WTC11 (cell line): ENCODE measurements at regions not wholly inside any gene's neighbourhood (a gene's known extent, or its start where the extent isn't known, plus 50 kb on each side); places are given as distances from the start of the nearest gene placed in this dataset.

ENCODE experiments used
- ATAC-seq: fragments of 200-7000 bp; cut with Tn5 transposase; 2 replicates; pipeline ENCODE4 v1.10.0; 2021; ENCODE audit warnings: mild to moderate bottlenecking, moderate library complexity
- CTCF ChIA-PET: fragments of 300-600 bp; sonication (Branson Sonifier 250); formaldehyde crosslinking; loops from one replicate; lab custom pipeline; 2021; ENCODE audit warnings: antibody characterized with exemption; lab: Charles Lee
- POLR2A ChIA-PET: fragments of 350-600 bp; sonication (Branson Sonifier 250); formaldehyde crosslinking; loops from one replicate; lab custom pipeline; 2021; ENCODE audit warnings: antibody characterized with exemption; lab: Charles Lee
- DNase-seq: peaks from one replicate; pipeline ENCODE4 v3.0.0; 2021; ENCODE audit warnings: low spot score
- H3K27ac Mint-ChIP-seq: 2 replicates; pipeline ENCODE4 v1.8.0; 2021; ENCODE audit warnings: mixed read lengths
- H3K27me3 Mint-ChIP-seq: 2 replicates; pipeline ENCODE4 v1.8.0; 2021; ENCODE audit warnings: low read depth, mild to moderate bottlenecking, moderate library complexity, mixed read lengths
- H3K36me3 Mint-ChIP-seq: 2 replicates; pipeline ENCODE4 v1.8.0; 2021; ENCODE audit warnings: mixed read lengths
- H3K4me1 Mint-ChIP-seq: 2 replicates; pipeline ENCODE4 v1.8.0; 2022; ENCODE audit warnings: mixed read lengths
- H3K4me3 Mint-ChIP-seq: 2 replicates; pipeline ENCODE4 v1.8.0; 2021; ENCODE audit warnings: mild to moderate bottlenecking, moderate library complexity, mixed read lengths
- H3K9me3 Mint-ChIP-seq: 2 replicates; pipeline ENCODE4 v1.8.0; 2021; ENCODE audit warnings: mixed read lengths
- CBFB ChIP-seq: sonication (generic); formaldehyde crosslinking; IDR thresholded peaks from 2 replicates; pipeline ENCODE4 v1.8.1; 2022; ENCODE audit warnings: mild to moderate bottlenecking, low read depth, missing genetic modification reagents
- E2F5 ChIP-seq: sonication (generic); formaldehyde crosslinking; IDR thresholded peaks from 2 replicates; pipeline ENCODE4 v1.8.1; 2022; ENCODE audit warnings: mild to moderate bottlenecking, moderate library complexity, missing genetic modification reagents
- ERG ChIP-seq: fragments of 250-450 bp; sonication (Bioruptor Pico); IDR thresholded peaks from 2 replicates; pipeline ENCODE4 v1.8.0; 2021; ENCODE audit warnings: mild to moderate bottlenecking
- FOXP1 ChIP-seq: sonication (generic); formaldehyde crosslinking; IDR thresholded peaks from 2 replicates; pipeline ENCODE4 v1.8.0; 2022; ENCODE audit warnings: missing genetic modification reagents, mild to moderate bottlenecking, moderate library complexity, borderline replicate concordance
- IRF2 ChIP-seq: sonication (generic); formaldehyde crosslinking; IDR thresholded peaks from 2 replicates; pipeline ENCODE4 v1.8.0; 2022; ENCODE audit warnings: low read depth, missing genetic modification reagents, borderline replicate concordance
- MAX ChIP-seq: sonication (generic); formaldehyde crosslinking; IDR thresholded peaks from 2 replicates; pipeline ENCODE4 v1.8.0; 2022; ENCODE audit warnings: mild to moderate bottlenecking, missing genetic modification reagents
- MXD4 ChIP-seq: fragments of 250-450 bp; sonication (Bioruptor Pico); IDR thresholded peaks from 2 replicates; pipeline ENCODE4 v1.8.0; 2021; ENCODE audit warnings: mild to moderate bottlenecking, moderate library complexity, borderline replicate concordance
- OVOL2 ChIP-seq: fragments of 250-450 bp; sonication (Bioruptor Pico); IDR thresholded peaks from 2 replicates; pipeline ENCODE4 v1.9.0; 2021; ENCODE audit warnings: mild to moderate bottlenecking, borderline replicate concordance
- SOX15 ChIP-seq: fragments of 250-450 bp; sonication (Bioruptor Pico); IDR thresholded peaks from 2 replicates; pipeline ENCODE4 v1.9.0; 2021; ENCODE audit warnings: mild to moderate bottlenecking
- SP1 ChIP-seq: sonication (generic); formaldehyde crosslinking; conservative IDR thresholded peaks from 2 replicates; pipeline ENCODE4 v1.8.1; 2022; ENCODE audit warnings: missing genetic modification reagents
- TCF7 ChIP-seq: sonication (generic); formaldehyde crosslinking; IDR thresholded peaks from 2 replicates; pipeline ENCODE4 v1.8.0; 2022; ENCODE audit warnings: mild to moderate bottlenecking, low read depth, missing genetic modification reagents, moderate library complexity
- TEAD1 ChIP-seq: sonication (generic); formaldehyde crosslinking; IDR thresholded peaks from 2 replicates; pipeline ENCODE4 v1.8.0; 2022; ENCODE audit warnings: mild to moderate bottlenecking, missing genetic modification reagents
- TP53 ChIP-seq: sonication (generic); formaldehyde crosslinking; IDR thresholded peaks from 2 replicates; pipeline ENCODE4 v1.8.1; 2023; ENCODE audit warnings: mild to moderate bottlenecking, missing genetic modification reagents
- ZNF219 ChIP-seq: sonication (generic); formaldehyde crosslinking; IDR thresholded peaks from 2 replicates; pipeline ENCODE4 v1.8.0; 2023; ENCODE audit warnings: missing genetic modification reagents, mild to moderate bottlenecking, borderline replicate concordance
- ZNF263 ChIP-seq: sonication (generic); formaldehyde crosslinking; IDR thresholded peaks from 2 replicates; pipeline ENCODE4 v1.8.1; 2022; ENCODE audit warnings: low read depth, mild to moderate bottlenecking, moderate library complexity, missing genetic modification reagents
- ZNF281 ChIP-seq: sonication (generic); formaldehyde crosslinking; IDR thresholded peaks from 2 replicates; pipeline ENCODE4 v1.8.0; 2023; ENCODE audit warnings: mild to moderate bottlenecking, missing genetic modification reagents
- ZNF317 ChIP-seq: sonication (generic); formaldehyde crosslinking; IDR thresholded peaks from 2 replicates; pipeline ENCODE4 v1.8.1; 2023; ENCODE audit warnings: low read depth, mild to moderate bottlenecking, moderate library complexity, missing genetic modification reagents, borderline replicate concordance
- TF ChIP-seq, protein P1 (sequence below): fragments of 250-450 bp; sonication (Bioruptor Pico); IDR thresholded peaks from 2 replicates; pipeline ENCODE4 v1.9.0; 2021; ENCODE audit warnings: mild to moderate bottlenecking

GRCh38 chr21:39060485-39061083 lies 122.7 kb downstream of the PSMG1 start:
- no peak for DNase-seq
- Mint-ChIP-seq H3K9me3 (peaks cover 22% of the 10 kb centered on the region), H3K27me3 (no peaks in the 10 kb centered on the region; the same call in 1 of the 2 replicates), H3K36me3 (peaks cover 13% of the 10 kb centered on the region), H3K4me3 (no peak overlapping the region), H3K4me1 (no peaks in the 10 kb centered on the region), H3K27ac (no peak overlapping the region)
- ATAC-seq = no peak
- POLR2A ChIA-PET = no interaction called here
- TF ChIP-seq E2F5 (CRISPR knock-in tag) (no peak), SP1 (CRISPR knock-in tag) (no peak), ZNF263 (CRISPR knock-in tag) (no peak), OVOL2 (CRISPR knock-in tag) (no peak), ZNF219 (CRISPR knock-in tag) (no peak), CBFB (CRISPR knock-in tag) (no peak), ZNF281 (CRISPR knock-in tag) (no peak)
- CTCF ChIA-PET = interaction anchor here (0.9 to 1.3 kb wide), 2 partner anchors 36 to 106 kb away, joined by 3 to 5 read pairs; no protein-coding TSS in a partner anchor

DNA sequence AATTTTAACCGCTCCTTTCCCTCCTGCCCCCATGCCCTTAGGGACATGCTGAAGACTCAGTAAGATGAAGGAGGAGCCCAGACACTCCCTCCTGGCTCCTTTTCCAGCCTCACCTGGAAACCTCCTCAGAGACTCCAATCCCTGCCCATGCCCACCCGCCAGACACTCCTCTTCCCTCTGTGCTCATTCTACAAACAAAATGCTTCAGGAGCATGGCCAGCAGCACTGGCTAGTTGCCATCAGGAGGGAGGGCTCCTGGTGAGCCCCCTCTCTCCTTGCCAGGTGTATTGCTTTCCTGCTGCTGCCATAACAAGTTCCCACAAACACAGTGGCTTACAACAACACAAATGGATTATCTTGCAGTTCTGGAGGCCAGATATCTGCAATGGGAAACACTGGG lies 126.1 kb downstream of the PSMG1 start:
- Mint-ChIP-seq H3K27ac (no peak overlapping the region), H3K27me3 (no peaks in the 10 kb centered on the region; the same call in 1 of the 2 replicates)
- POLR2A ChIA-PET = no interaction called here
- no peak for TF ChIP-seq FOXP1 (CRISPR knock-in tag)
- TF ChIP-seq, all 79 proteins: peak for 0
- no peak for DNase-seq
- Mint-ChIP-seq H3K36me3 (no peaks in the 10 kb centered on the region), H3K4me3 (no peak overlapping the region), H3K9me3 (no peaks in the 10 kb centered on the region), H3K4me1 (no peaks in the 10 kb centered on the region)
- ATAC-seq = no peak; the same call in 1 of the 2 replicates
- CTCF ChIA-PET = no interaction called here

GRCh38 chr21:39056636-39057035 lies 126.6 kb downstream of the PSMG1 start:
- Mint-ChIP-seq H3K9me3 (no peaks in the 10 kb centered on the region), H3K27me3 (no peaks in the 10 kb centered on the region; the same call in 1 of the 2 replicates), H3K4me1 (no peaks in the 10 kb centered on the region), H3K27ac (no peak overlapping the region), H3K4me3 (no peak overlapping the region), H3K36me3 (no peaks in the 10 kb centered on the region)
- ChIA-PET POLR2A (no interaction called here), CTCF (no interaction called here)
- DNase-seq (no peak), ATAC-seq (no peak)
- TF ChIP-seq TEAD1 (CRISPR knock-in tag) (no peak), TP53 (CRISPR knock-in tag) (no peak), MXD4 (CRISPR knock-in tag) (no peak)

- CTCF ChIA-PET = no interaction called here
- no peaks in the 10 kb centered on the region for H3K4me1 Mint-ChIP-seq
- ATAC-seq (no peak), DNase-seq (no peak)
- POLR2A ChIA-PET = no interaction called here
- H3K4me3 Mint-ChIP-seq = no peak overlapping the region
- H3K9me3 Mint-ChIP-seq = no peaks in the 10 kb centered on the region
- H3K27ac Mint-ChIP-seq = no peak overlapping the region
- TF ChIP-seq ZNF219 (CRISPR knock-in tag) (no peak), IRF2 (CRISPR knock-in tag) (no peak), ZNF317 (CRISPR knock-in tag) (no peak), MAX (CRISPR knock-in tag) (no peak), TCF7 (CRISPR knock-in tag) (no peak), ERG (no peak), SOX15 (no peak)
- TF ChIP-seq, protein P1, sequence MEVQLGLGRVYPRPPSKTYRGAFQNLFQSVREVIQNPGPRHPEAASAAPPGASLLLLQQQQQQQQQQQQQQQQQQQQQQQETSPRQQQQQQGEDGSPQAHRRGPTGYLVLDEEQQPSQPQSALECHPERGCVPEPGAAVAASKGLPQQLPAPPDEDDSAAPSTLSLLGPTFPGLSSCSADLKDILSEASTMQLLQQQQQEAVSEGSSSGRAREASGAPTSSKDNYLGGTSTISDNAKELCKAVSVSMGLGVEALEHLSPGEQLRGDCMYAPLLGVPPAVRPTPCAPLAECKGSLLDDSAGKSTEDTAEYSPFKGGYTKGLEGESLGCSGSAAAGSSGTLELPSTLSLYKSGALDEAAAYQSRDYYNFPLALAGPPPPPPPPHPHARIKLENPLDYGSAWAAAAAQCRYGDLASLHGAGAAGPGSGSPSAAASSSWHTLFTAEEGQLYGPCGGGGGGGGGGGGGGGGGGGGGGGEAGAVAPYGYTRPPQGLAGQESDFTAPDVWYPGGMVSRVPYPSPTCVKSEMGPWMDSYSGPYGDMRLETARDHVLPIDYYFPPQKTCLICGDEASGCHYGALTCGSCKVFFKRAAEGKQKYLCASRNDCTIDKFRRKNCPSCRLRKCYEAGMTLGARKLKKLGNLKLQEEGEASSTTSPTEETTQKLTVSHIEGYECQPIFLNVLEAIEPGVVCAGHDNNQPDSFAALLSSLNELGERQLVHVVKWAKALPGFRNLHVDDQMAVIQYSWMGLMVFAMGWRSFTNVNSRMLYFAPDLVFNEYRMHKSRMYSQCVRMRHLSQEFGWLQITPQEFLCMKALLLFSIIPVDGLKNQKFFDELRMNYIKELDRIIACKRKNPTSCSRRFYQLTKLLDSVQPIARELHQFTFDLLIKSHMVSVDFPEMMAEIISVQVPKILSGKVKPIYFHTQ (CRISPR knock-in tag) = no peak
- H3K27me3 Mint-ChIP-seq = no peaks in the 10 kb centered on the region; the same call in 1 of the 2 replicates
- no peaks in the 10 kb centered on the region for H3K36me3 Mint-ChIP-seq
Measured at GRCh38 chr21:39055167-39055767, 128.0 kb downstream of the PSMG1 start.
